ENCODE measurements at regions not wholly inside any gene's neighbourhood (a gene's known extent, or its start where the extent isn't known, plus 50 kb on each side); places are given as distances from the start of the nearest gene placed in this dataset.

- DNase-seq: no peak
Measured at GRCh38 chr12:92489781-92490180, 213.0 kb upstream of the PLEKHG7 start.

GRCh38 chr12:92488735-92489134 lies 214.1 kb upstream of the PLEKHG7 start:
- no peak for DNase-seq

- no peak for DNase-seq
Measured at GRCh38 chr12:92487138-92487485, 215.7 kb upstream of the PLEKHG7 start.

- no peak for DNase-seq
Measured at GRCh38 chr12:92486443-92487137, 216.2 kb upstream of the PLEKHG7 start.

GRCh38 chr12:92485351-92486348 lies 217.1 kb upstream of the PLEKHG7 start:
- DNase-seq: no peak

GRCh38 chr12:92482599-92482998 lies 220.2 kb upstream of the PLEKHG7 start:
- no peak for DNase-seq

- no peak for DNase-seq
Measured at GRCh38 chr12:92481066-92481465, 221.7 kb upstream of the PLEKHG7 start.

- DNase-seq: no peak
Measured at GRCh38 chr12:92478692-92479091, 224.1 kb upstream of the PLEKHG7 start.

GRCh38 chr12:92476844-92477243 lies 225.9 kb upstream of the PLEKHG7 start:
- no peak for DNase-seq

GRCh38 chr12:92473564-92473963 lies 229.2 kb upstream of the PLEKHG7 start:
- no peak for DNase-seq

GRCh38 chr12:92472201-92472600 lies 230.6 kb upstream of the PLEKHG7 start:
- no peak for DNase-seq

GRCh38 chr12:92471551-92471950 lies 231.2 kb upstream of the PLEKHG7 start:
- no peak for DNase-seq

GRCh38 chr12:92470608-92471021 lies 232.2 kb upstream of the PLEKHG7 start:
- no peak for DNase-seq

- no peak for DNase-seq
Measured at GRCh38 chr12:92469837-92470236, 233.0 kb upstream of the PLEKHG7 start.

GRCh38 chr12:92468358-92469020 lies 234.3 kb upstream of the PLEKHG7 start:
- no peak for DNase-seq

GRCh38 chr12:92467886-92468285 lies 234.9 kb upstream of the PLEKHG7 start:
- DNase-seq: no peak

- no peak for DNase-seq
Measured at GRCh38 chr12:92466391-92467305, 236.1 kb upstream of the PLEKHG7 start.

GRCh38 chr12:92465786-92466295 lies 236.9 kb upstream of the PLEKHG7 start:
- DNase-seq: no peak

- no peak for DNase-seq
Measured at GRCh38 chr12:92464911-92465310, 237.9 kb upstream of the PLEKHG7 start.

- DNase-seq: no peak
Measured at GRCh38 chr12:92463171-92463570, 239.6 kb upstream of the PLEKHG7 start.

GRCh38 chr12:92462527-92462926 lies 240.3 kb upstream of the PLEKHG7 start:
- no peak for DNase-seq

GRCh38 chr12:92462049-92462448 lies 240.7 kb upstream of the PLEKHG7 start:
- DNase-seq: peak; percentile 28
